ENCODE measurements at regions not wholly inside any gene's neighbourhood (a gene's known extent, or its start where the extent isn't known, plus 50 kb on each side); places are given as distances from the start of the nearest gene placed in this dataset.
"Not testable (repeated sequence)": the region's sequence is repeated elsewhere in the genome, so short reads cannot be mapped to it uniquely, and the experiment has no call there.

- DNase-seq = no peak
- Histone ChIP-seq H3K9me3 (ENCODE audit: low read length) (no peaks in the 10 kb centered on the region), H3K4me1 (ENCODE audit: insufficient read depth, low read length) (no peaks in the 10 kb centered on the region), H3K4me3 (ENCODE audit: low read length) (no peak overlapping the region), H3K27me3 (ENCODE audit: insufficient read depth, low read length, poor library complexity, severe bottlenecking) (no peaks in the 10 kb centered on the region), H3K36me3 (ENCODE audit: insufficient read depth, low read length) (no peaks in the 10 kb centered on the region), H3K27ac (ENCODE audit: low read depth, low read length) (no peak overlapping the region)
- Mint-ChIP-seq H3K4me1 (no peaks in the 10 kb centered on the region), H3K36me3 (no peaks in the 10 kb centered on the region), H3K4me3 (no peak overlapping the region), H3K9me3 (peaks cover 7 to 18% (median 10%) of the 10 kb centered on the region in 5 donors), H3K27me3 (no peaks in the 10 kb centered on the region), H3K27ac (no peak overlapping the region)
- ChIA-PET POLR2A (no interaction called here), CTCF (no interaction called here)
These were observed 486.3 kb upstream of the FSHR start for GRCh38 chr2:49640630-49641029.

- Mint-ChIP-seq H3K9me3 (peaks cover 0 to 11% (median 5%) of the 10 kb centered on the region in 5 donors), H3K4me3 (no peak overlapping the region), H3K27me3 (no peaks in the 10 kb centered on the region), H3K36me3 (no peaks in the 10 kb centered on the region), H3K4me1 (no peaks in the 10 kb centered on the region), H3K27ac (peak overlapping the region in 1 of 8 donors; percentile 52)
- no peaks in the 10 kb centered on the region for H3K9me3 ChIP-seq (ENCODE audit: low read length)
- CTCF ChIA-PET = no interaction called here
- no peaks in the 10 kb centered on the region for H3K27me3 ChIP-seq (ENCODE audit: insufficient read depth, low read length, poor library complexity, severe bottlenecking)
- H3K4me3 ChIP-seq (ENCODE audit: low read length) = no peak overlapping the region
- no peak for DNase-seq
- no peaks in the 10 kb centered on the region for H3K4me1 ChIP-seq (ENCODE audit: insufficient read depth, low read length)
- POLR2A ChIA-PET = no interaction called here
- no peaks in the 10 kb centered on the region for H3K36me3 ChIP-seq (ENCODE audit: insufficient read depth, low read length)
- no peak overlapping the region for H3K27ac ChIP-seq (ENCODE audit: low read depth, low read length)
These were observed 466.7 kb upstream of the FSHR start for GRCh38 chr2:49621016-49621415.

GRCh38 chr2:49619804-49620203 lies 465.5 kb upstream of the FSHR start:
- CTCF ChIA-PET = no interaction called here
- H3K4me1 ChIP-seq (ENCODE audit: insufficient read depth, low read length) = no peaks in the 10 kb centered on the region
- H3K4me3 Mint-ChIP-seq = no peak overlapping the region
- H3K9me3 Mint-ChIP-seq = peaks cover 0 to 15% (median 5%) of the 10 kb centered on the region in 5 donors
- no peaks in the 10 kb centered on the region for H3K36me3 Mint-ChIP-seq
- H3K27ac ChIP-seq (ENCODE audit: low read depth, low read length) = no peak overlapping the region
- H3K27ac Mint-ChIP-seq = no peak overlapping the region
- H3K9me3 ChIP-seq (ENCODE audit: low read length) = no peaks in the 10 kb centered on the region
- no peaks in the 10 kb centered on the region for H3K27me3 ChIP-seq (ENCODE audit: insufficient read depth, low read length, poor library complexity, severe bottlenecking)
- no peaks in the 10 kb centered on the region for H3K4me1 Mint-ChIP-seq
- H3K36me3 ChIP-seq (ENCODE audit: insufficient read depth, low read length) = no peaks in the 10 kb centered on the region
- no peaks in the 10 kb centered on the region for H3K27me3 Mint-ChIP-seq
- POLR2A ChIA-PET = no interaction called here
- no peak overlapping the region for H3K4me3 ChIP-seq (ENCODE audit: low read length)
- DNase-seq = no peak

DNA sequence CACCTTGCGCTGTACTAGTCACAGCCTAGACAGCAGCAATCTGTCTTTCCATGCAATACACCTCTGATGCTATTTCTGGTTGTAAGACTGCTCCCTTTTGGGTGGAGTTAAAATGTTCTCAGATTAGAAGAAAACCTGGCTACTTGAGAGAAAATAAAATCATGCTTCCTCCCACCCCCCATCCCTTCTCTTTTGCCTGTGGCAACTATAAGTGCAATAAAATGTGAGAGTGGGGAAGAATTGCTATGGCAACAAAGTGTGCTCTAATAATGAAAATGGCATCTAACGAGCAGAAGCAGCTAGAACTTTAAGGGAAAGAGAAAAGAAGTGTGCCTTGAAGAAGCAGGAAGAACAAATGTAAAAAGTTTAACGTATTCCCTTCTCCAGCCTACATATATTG lies 464.2 kb upstream of the FSHR start:
- H3K4me1 ChIP-seq (ENCODE audit: insufficient read depth, low read length) = no peaks in the 10 kb centered on the region
- H3K27ac ChIP-seq (ENCODE audit: low read depth, low read length) = no peak overlapping the region
- no peak for DNase-seq
- Mint-ChIP-seq H3K4me3 (no peak overlapping the region), H3K4me1 (no peaks in the 10 kb centered on the region), H3K27me3 (no peaks in the 10 kb centered on the region), H3K27ac (no peak overlapping the region), H3K36me3 (no peaks in the 10 kb centered on the region), H3K9me3 (peaks cover 0 to 22% (median 6%) of the 10 kb centered on the region in 5 donors)
- POLR2A ChIA-PET = no interaction called here
- CTCF ChIA-PET = no interaction called here
- no peak overlapping the region for H3K4me3 ChIP-seq (ENCODE audit: low read length)
- H3K27me3 ChIP-seq (ENCODE audit: insufficient read depth, low read length, poor library complexity, severe bottlenecking) = no peaks in the 10 kb centered on the region
- H3K36me3 ChIP-seq (ENCODE audit: insufficient read depth, low read length) = no peaks in the 10 kb centered on the region
- no peaks in the 10 kb centered on the region for H3K9me3 ChIP-seq (ENCODE audit: low read length)

GRCh38 chr2:49616800-49617199 lies 462.5 kb upstream of the FSHR start:
- Histone ChIP-seq H3K4me3 (ENCODE audit: low read length) (no peak overlapping the region), H3K4me1 (ENCODE audit: insufficient read depth, low read length) (no peaks in the 10 kb centered on the region), H3K36me3 (ENCODE audit: insufficient read depth, low read length) (no peaks in the 10 kb centered on the region), H3K27ac (ENCODE audit: low read depth, low read length) (no peak overlapping the region), H3K27me3 (ENCODE audit: insufficient read depth, low read length, poor library complexity, severe bottlenecking) (no peaks in the 10 kb centered on the region), H3K9me3 (ENCODE audit: low read length) (no peaks in the 10 kb centered on the region)
- Mint-ChIP-seq H3K9me3 (peaks cover 0 to 34% (median 6%) of the 10 kb centered on the region in 5 donors), H3K27me3 (no peaks in the 10 kb centered on the region), H3K36me3 (no peaks in the 10 kb centered on the region), H3K4me3 (no peak overlapping the region), H3K4me1 (no peaks in the 10 kb centered on the region), H3K27ac (no peak overlapping the region)
- DNase-seq = no peak
- ChIA-PET POLR2A (no interaction called here), CTCF (no interaction called here)

- peaks cover 0 to 38% (median 7%) of the 10 kb centered on the region in 5 donors for H3K9me3 Mint-ChIP-seq
- H3K27ac Mint-ChIP-seq; H3K27me3 Mint-ChIP-seq; CTCF ChIA-PET; H3K27ac ChIP-seq (ENCODE audit: low read depth, low read length); H3K27me3 ChIP-seq (ENCODE audit: insufficient read depth, low read length, poor library complexity, severe bottlenecking); H3K9me3 ChIP-seq (ENCODE audit: low read length); H3K36me3 ChIP-seq (ENCODE audit: insufficient read depth, low read length); DNase-seq; H3K4me3 Mint-ChIP-seq; H3K36me3 Mint-ChIP-seq; POLR2A ChIA-PET; H3K4me3 ChIP-seq (ENCODE audit: low read length); H3K4me1 Mint-ChIP-seq; H3K4me1 ChIP-seq (ENCODE audit: insufficient read depth, low read length): not testable (repeated sequence)
These were observed 457.5 kb upstream of the FSHR start for GRCh38 chr2:49611796-49612195.

GRCh38 chr2:49600524-49600923 lies 446.2 kb upstream of the FSHR start:
- Mint-ChIP-seq H3K36me3 (no peaks in the 10 kb centered on the region), H3K9me3 (peaks cover 3 to 31% (median 7%) of the 10 kb centered on the region in 5 donors), H3K4me3 (no peak overlapping the region), H3K4me1 (no peaks in the 10 kb centered on the region), H3K27me3 (no peaks in the 10 kb centered on the region), H3K27ac (no peak overlapping the region)
- Histone ChIP-seq H3K4me1 (ENCODE audit: insufficient read depth, low read length) (no peaks in the 10 kb centered on the region), H3K27ac (ENCODE audit: low read depth, low read length) (no peak overlapping the region), H3K36me3 (ENCODE audit: insufficient read depth, low read length) (no peaks in the 10 kb centered on the region), H3K9me3 (ENCODE audit: low read length) (no peaks in the 10 kb centered on the region), H3K27me3 (ENCODE audit: insufficient read depth, low read length, poor library complexity, severe bottlenecking) (no peaks in the 10 kb centered on the region), H3K4me3 (ENCODE audit: low read length) (no peak overlapping the region)
- CTCF ChIA-PET = no interaction called here
- no peak for DNase-seq
- POLR2A ChIA-PET = no interaction called here

DNA sequence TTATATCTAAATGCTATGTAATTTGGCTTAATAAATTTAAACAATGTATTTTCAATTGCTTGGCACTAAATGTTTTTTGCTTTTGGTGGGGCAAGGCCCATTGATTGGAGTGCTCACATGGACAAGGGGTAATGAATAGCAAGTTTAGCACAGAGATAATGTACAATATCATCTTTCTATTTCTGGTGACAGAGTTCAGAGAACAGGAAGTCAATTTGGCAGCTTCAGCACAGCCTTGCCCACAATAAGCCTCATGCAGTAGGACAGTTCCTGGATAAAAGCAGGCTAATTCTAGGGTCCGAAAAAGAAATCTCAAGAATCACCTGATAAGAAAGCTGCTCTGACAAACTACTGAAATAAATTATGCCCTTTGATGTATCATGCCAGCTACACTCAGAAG lies 443.9 kb upstream of the FSHR start:
- ChIA-PET CTCF (no interaction called here), POLR2A (no interaction called here)
- no peaks in the 10 kb centered on the region for H3K36me3 ChIP-seq (ENCODE audit: insufficient read depth, low read length)
- H3K9me3 ChIP-seq (ENCODE audit: low read length) = no peaks in the 10 kb centered on the region
- no peaks in the 10 kb centered on the region for H3K4me1 ChIP-seq (ENCODE audit: insufficient read depth, low read length)
- Mint-ChIP-seq H3K4me1 (no peaks in the 10 kb centered on the region), H3K36me3 (no peaks in the 10 kb centered on the region), H3K27me3 (peaks cover 0 to 1% of the 10 kb centered on the region in 2 donors), H3K27ac (no peak overlapping the region), H3K4me3 (no peak overlapping the region), H3K9me3 (peaks cover 5 to 28% (median 9%) of the 10 kb centered on the region in 5 donors)
- no peaks in the 10 kb centered on the region for H3K27me3 ChIP-seq (ENCODE audit: insufficient read depth, low read length, poor library complexity, severe bottlenecking)
- no peak overlapping the region for H3K4me3 ChIP-seq (ENCODE audit: low read length)
- no peak overlapping the region for H3K27ac ChIP-seq (ENCODE audit: low read depth, low read length)
- no peak for DNase-seq

DNA sequence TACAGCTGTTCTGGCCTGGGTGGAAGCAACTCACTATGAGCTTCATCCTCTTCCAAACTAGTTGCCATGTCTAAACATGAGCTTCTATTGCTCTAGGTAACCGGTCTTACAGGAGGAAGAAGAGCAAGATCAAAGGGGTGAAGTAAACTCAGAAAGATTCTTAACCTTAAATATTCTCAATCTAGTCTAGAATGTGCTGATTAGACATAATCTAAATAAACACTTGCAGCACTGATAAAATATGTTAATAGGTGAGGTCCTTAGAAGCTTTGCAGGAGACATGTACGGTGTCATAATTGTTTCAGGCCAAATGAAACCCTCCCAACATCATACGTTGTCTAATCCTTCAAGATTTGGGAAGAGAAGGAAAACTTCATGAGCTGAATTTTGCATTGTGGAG lies 431.6 kb upstream of the FSHR start:
- no peaks in the 10 kb centered on the region for H3K27me3 ChIP-seq (ENCODE audit: insufficient read depth, low read length, poor library complexity, severe bottlenecking)
- Mint-ChIP-seq H3K4me3 (no peak overlapping the region), H3K9me3 (peaks cover 0 to 19% (median 9%) of the 10 kb centered on the region in 5 donors), H3K27me3 (no peaks in the 10 kb centered on the region), H3K4me1 (no peaks in the 10 kb centered on the region), H3K36me3 (no peaks in the 10 kb centered on the region), H3K27ac (no peak overlapping the region)
- ChIA-PET POLR2A (no interaction called here), CTCF (no interaction called here)
- H3K9me3 ChIP-seq (ENCODE audit: low read length) = no peaks in the 10 kb centered on the region
- no peaks in the 10 kb centered on the region for H3K36me3 ChIP-seq (ENCODE audit: insufficient read depth, low read length)
- no peak overlapping the region for H3K27ac ChIP-seq (ENCODE audit: low read depth, low read length)
- DNase-seq = no peak
- H3K4me3 ChIP-seq (ENCODE audit: low read length) = no peak overlapping the region
- no peaks in the 10 kb centered on the region for H3K4me1 ChIP-seq (ENCODE audit: insufficient read depth, low read length)
